ENCODE measurements at regions not wholly inside any gene's neighbourhood (a gene's known extent, or its start where the extent isn't known, plus 50 kb on each side); places are given as distances from the start of the nearest gene placed in this dataset.

DNA sequence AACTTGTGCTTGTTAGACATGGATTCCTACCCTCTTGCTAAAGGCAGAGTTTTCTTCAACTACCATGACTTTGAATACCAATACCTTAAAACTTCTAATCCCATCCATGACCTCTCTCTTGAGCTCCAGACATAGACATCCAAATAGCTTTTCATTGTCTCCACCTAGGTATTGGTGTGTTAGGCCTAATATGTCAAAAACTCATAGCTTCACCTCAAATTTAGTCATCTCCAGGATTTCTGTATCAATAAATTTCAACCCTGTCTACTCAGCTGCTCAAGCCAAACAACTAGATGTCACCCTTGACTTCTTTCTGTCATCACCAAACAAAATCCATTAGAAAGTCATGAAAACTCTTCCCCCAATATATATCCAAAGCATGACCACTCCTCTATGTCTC, 617.7 kb upstream of the GRIA3 start (continued):
- no peak for TF ChIP-seq EZH2 (IDR thresholded peaks at IDR 0.05; ENCODE audit: borderline replicate concordance, control insufficient read depth, low read depth, low read length)

DNA sequence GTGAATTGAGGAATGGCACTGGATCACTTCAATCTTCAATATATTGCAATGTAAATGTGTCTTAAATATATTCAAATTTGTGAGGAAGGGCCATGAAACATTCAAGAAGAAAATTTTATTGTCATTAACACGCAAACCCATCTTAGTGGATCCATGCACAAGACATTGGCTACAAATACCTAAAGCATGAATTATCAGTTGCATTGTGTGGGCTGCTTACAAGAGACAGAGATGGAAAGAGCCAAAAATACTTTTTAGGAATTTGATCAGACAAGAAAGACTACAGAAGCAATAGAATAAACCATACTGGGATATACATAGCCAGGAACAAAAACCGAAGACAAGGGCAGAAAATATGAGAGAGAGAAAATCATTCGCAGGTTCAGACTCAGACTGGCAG, 616.2 kb upstream of the GRIA3 start:
- SMC1A ChIA-PET (ENCODE audit: uncharacterized antibody, unreplicated experiment), result no interaction called here
- ATAC-seq (no peak), FAIRE-seq (no peak), DNase-seq (ENCODE audit: low read depth, low spot score) (no peak)
- RAD21 ChIA-PET (ENCODE audit: unreplicated experiment), result no interaction called here
- no peaks in the 10 kb centered on the region for H3K36me3 ChIP-seq (ENCODE audit: control insufficient read depth in 2 of 2, insufficient read depth in 2 of 2, low read length in 1 of 2)
- CTCF ChIA-PET, result no interaction called here
- H3K4me1 ChIP-seq (ENCODE audit: control insufficient read depth, insufficient read depth, low read length), result no peaks in the 10 kb centered on the region
- H3K4me2 ChIP-seq (ENCODE audit: control insufficient read depth, insufficient read depth), result no peak overlapping the region
- H3K27me3 ChIP-seq (replicated peaks in 1 of 2; ENCODE audit: control insufficient read depth in 2 of 2, insufficient read depth in 2 of 2, low read length in 1 of 2), result no peaks in the 10 kb centered on the region
- no peaks in the 10 kb centered on the region for H3K79me2 ChIP-seq (ENCODE audit: control insufficient read depth, insufficient read depth, low read length)
- in situ Hi-C loops (cut with MboI), result no loop called here
- no TSS peak for BruUV-seq (replicated peaks)
- intact Hi-C loops (cut with micrococcal nuclease; ENCODE audit: unreplicated experiment), result no loop called here
- H3K9ac ChIP-seq (ENCODE audit: control insufficient read depth, insufficient read depth, low read length), result no peak overlapping the region
- H3K27ac ChIP-seq (ENCODE audit: control insufficient read depth, insufficient read depth), result no peak overlapping the region
- H2AFZ ChIP-seq (ENCODE audit: control insufficient read depth, low read depth, low read length), result no peak overlapping the region
- TF ChIP-seq MEF2A (IDR thresholded peaks at IDR 0.05; ENCODE audit: insufficient read depth, low read depth, low read length), result no peak
- no peak for TF ChIP-seq NFIC (IDR thresholded peaks at IDR 0.05; ENCODE audit: low read depth, low read length)
- no peak for TF ChIP-seq NFYA (IDR thresholded peaks at IDR 0.05; ENCODE audit: borderline replicate concordance, low read depth, low read length)
- TF ChIP-seq, protein P1, sequence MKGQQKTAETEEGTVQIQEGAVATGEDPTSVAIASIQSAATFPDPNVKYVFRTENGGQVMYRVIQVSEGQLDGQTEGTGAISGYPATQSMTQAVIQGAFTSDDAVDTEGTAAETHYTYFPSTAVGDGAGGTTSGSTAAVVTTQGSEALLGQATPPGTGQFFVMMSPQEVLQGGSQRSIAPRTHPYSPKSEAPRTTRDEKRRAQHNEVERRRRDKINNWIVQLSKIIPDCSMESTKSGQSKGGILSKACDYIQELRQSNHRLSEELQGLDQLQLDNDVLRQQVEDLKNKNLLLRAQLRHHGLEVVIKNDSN (IDR thresholded peaks at IDR 0.05; ENCODE audit: borderline replicate concordance, extremely low read length, insufficient read depth, low read depth, low read length), result no peak
- no peak for TF ChIP-seq MYB (IDR thresholded peaks at IDR 0.05; ENCODE audit: borderline replicate concordance, low read depth, low read length)
- TF ChIP-seq EED (IDR thresholded peaks at IDR 0.05; ENCODE audit: low read depth), result no peak
- TF ChIP-seq BACH1 (IDR thresholded peaks at IDR 0.05; ENCODE audit: borderline replicate concordance), result no peak
- no peaks in the 10 kb centered on the region for H3K9me3 ChIP-seq (replicated peaks; ENCODE audit: control insufficient read depth, insufficient read depth, low read length)
- H4K20me1 ChIP-seq (ENCODE audit: control insufficient read depth, insufficient read depth), result no peaks in the 10 kb centered on the region
- WGBS (ENCODE audit: insufficient coverage, insufficient replicate concordance, low lambda C conversion rate, missing lambda C conversion rate), result 11% methylated on average over 3 of the region's 3 CpGs
- no peak overlapping the region for H3K4me3 ChIP-seq
- POLR2A ChIA-PET, result no interaction called here

All from GM12878 (cell line).